B cell (primary cell): ENCODE measurements at regions not wholly inside any gene's neighbourhood (a gene's known extent, or its start where the extent isn't known, plus 50 kb on each side); places are given as distances from the start of the nearest gene placed in this dataset.

ENCODE experiments used
- CTCF ChIP-seq: fragments of 200-600 bp; IDR thresholded peaks from one replicate; pipeline ENCODE4 v1.8.0; 2022; ENCODE audit warnings: antibody characterized with exemption, mild to moderate bottlenecking
- EZH2 ChIP-seq: IDR thresholded peaks from 2 replicates; pipeline ENCODE4 v1.6.1; 2012; ENCODE audit warnings: borderline replicate concordance, low read depth, mild to moderate bottlenecking, moderate library complexity, low read length; ENCODE audit not compliant: insufficient read depth, poor library complexity, severe bottlenecking

- TF ChIP-seq CTCF (no peak), EZH2 (no peak)
Measured at GRCh38 chr3:24953060-24953771, 458.6 kb upstream of the THRB start.
